HG02973 (cell line): ENCODE measurements at regions not wholly inside any gene's neighbourhood (a gene's known extent, or its start where the extent isn't known, plus 50 kb on each side); places are given as distances from the start of the nearest gene placed in this dataset.

Source experiments
- ATAC-seq: cut with Tn5 transposase; IDR thresholded peaks from one replicate; pipeline ENCODE4 v1.9.1; 2021; ENCODE audit warnings: moderate library complexity; ENCODE audit not compliant: unreplicated experiment

DNA sequence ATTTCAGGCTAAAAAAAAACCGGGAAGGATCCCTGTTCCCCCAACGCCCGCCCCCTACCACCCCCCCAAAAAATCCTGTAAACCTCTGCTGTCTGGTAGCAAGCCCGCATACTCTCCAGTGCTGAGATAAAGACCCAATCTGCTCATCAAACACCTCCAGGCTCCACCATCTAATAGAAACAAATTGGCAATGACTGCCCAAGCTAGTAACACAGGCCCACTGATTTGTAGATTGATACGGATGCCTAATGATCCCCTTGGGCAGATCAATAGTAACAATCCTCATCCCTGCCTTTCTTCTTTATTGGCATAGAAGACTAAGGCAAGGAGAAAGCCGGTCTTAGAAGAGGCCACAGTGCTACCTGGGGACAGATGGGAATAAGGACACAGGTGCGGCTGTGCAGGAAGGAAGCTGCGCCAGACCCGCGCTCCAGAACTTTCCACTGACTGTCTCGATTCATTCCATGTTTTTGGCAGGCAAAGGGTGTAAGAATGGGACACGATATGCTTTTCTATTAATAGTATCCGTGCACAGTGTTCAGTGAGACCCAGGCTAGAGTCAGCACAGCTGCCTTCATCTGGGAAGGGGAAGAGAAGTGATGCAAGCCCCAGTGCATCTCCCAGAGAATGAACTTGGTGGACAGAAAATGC is 407.6 kb upstream of the PSMD7 start:
- no peak for ATAC-seq

DNA sequence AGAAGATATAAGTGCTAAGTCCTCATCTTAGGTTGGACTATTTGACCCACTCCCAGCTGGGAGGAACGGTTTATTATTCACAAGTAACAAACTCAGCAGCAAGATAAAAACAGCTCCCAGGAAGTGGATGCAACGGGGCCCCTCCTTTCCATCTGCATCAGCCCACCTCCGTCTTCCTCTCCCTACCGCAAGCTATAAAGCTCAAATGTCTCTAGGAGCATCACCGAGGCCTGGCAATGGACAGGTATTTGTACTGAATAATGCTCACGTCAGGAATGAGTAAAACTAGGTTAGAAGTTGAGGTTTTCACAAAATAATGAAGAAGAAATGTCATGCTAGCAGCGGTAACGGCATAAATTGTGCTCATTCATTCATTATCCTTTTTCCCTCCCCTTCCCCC is 408.7 kb upstream of the PSMD7 start:
- ATAC-seq: no peak

DNA sequence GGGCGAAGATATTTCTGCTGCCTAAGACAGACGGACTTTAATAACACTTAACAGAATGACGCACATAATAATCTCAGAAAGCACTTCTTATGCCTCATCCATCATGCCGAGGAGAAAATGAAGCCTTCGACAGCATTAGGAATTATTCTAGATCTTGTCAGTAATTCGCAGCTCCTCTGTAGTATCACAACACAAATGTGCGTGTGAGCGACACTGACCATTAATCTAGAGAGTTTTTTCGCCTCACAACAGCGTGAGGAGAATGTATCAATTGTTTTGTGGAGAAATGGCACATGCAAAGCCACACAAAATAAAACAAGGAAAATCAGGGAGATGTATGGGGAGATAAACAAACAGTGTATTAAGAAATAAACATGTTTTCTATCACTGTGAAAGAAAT is 410.2 kb upstream of the PSMD7 start:
- ATAC-seq: no peak

DNA sequence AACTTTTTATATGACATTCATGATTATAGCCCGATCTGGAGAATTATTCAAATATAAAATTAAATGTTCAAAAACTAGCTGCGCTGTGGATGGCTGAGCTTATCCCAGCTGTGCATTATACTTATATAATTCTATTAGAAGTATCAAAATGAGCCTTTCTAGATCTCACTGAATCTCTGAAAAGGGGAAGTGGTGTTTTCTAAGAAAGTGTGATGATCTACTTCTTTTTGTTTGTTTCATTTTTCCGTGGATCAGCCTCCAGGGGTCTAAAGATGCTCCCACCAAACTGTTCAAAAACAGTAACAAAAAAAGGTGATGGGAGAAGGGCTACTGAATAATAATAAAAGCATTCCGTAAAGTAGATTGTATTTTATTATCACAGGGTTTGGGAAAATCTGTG is 411.3 kb upstream of the PSMD7 start:
- ATAC-seq: no peak

DNA sequence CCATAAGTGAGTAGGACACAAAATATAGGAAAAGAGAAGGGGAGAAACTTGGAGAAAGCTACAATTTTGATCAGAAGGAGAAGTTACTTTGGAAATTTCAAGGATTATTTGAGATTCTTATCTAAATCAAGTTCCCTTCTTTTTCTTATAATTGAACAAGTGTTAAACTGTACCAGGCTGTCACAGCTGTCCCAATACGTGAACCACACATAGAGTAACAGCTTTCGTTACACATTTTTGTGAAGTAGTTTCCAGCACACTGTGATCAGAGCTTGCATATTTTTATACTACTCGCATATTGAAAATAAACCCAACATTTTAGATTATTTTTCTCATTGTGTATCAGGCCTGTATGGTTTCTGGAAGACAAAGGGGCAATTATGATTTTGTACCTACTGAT is 412.8 kb upstream of the PSMD7 start:
- no peak for ATAC-seq

DNA sequence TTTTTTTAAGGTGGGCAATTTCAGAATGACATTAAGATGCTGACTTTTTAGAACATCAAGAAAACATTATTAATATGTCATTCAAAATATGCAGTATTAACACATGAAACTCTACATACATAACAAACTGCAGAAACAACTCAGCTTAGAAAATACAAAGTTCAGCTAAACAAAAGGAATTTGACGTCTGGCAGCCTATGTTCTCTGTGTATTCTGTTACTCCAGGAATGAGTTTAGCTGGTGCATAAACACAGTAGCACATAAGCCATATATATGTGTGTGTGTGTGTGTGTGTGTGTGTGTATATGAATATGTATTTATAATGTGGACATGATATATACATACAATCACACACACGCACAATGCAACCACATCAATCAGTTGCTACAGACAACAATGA is 413.5 kb upstream of the PSMD7 start:
- no peak for ATAC-seq

DNA sequence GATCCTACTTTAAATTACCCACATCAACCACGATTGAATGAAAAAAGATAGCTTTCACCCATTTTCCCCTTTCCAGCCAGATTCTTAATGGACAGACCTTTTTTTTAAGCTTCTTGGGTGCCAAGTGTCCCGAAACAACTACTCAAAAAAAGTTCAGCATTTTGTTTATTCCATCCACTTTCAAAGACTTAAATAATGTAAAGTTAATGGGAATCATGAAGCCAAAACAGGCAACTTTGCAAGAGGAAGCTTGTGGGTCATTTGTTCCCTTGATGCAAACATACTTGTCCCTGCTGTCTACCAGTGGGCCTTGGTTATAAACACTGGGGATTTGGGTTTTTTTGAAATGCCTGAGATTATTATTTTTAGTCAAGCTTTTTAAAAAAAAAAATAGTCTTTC is 414.0 kb upstream of the PSMD7 start:
- ATAC-seq: no peak

DNA sequence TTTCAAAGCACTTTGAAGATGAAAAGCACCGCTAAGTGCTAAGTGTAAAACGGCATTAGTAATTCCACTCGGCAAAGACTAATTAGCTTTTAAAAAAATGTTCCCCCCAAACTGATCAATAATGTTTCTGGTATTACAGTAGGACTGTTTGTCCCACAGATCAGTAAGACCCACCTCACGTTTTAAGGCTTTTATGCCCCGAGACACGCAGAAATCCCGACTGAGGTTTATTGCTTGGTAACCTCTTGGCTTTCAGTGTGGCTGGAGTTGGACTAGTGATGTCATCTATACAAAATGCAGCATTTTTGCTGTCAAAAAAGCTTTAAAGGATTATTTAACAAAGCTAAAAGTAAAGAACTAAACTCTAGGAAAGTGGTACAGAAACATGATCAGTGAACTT is 414.6 kb upstream of the PSMD7 start:
- ATAC-seq: no peak

DNA sequence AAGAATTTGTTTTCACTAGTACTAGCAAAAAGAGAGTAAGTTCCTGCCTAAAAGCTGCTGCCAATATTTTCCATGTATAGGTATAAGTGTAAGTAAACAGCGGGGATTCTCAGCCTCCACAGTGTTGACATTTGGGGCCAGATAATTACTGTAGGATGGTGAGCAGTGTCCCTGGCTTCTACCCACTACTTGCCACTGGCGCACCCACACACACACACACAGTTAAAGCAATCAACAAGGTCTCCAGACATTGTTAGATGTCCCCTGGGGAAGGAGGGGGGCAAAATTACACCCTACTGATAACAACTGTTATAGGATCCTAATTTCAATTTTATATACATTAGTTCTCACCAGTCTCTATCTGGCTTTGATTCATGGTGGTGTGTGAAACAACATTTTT is 417.0 kb upstream of the PSMD7 start:
- no peak for ATAC-seq

DNA sequence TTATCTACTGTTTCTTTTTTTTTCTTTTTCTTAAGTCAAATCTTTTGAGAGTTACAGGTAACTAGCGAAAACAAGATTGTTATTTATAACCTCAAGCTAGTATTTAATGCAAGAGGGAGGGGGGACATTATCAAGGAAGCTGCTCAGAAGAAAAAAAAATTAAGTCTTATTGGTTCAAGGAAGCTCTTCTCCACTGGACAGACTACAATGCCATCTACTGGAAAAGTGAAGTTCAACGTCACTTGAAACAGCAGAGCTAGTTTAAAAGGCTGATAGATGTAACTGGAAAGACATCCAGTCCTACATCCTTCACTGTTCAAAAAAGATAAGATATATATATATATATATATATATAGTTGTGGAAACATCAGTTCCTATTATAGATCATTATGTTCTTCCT is 418.0 kb upstream of the PSMD7 start:
- no peak for ATAC-seq

DNA sequence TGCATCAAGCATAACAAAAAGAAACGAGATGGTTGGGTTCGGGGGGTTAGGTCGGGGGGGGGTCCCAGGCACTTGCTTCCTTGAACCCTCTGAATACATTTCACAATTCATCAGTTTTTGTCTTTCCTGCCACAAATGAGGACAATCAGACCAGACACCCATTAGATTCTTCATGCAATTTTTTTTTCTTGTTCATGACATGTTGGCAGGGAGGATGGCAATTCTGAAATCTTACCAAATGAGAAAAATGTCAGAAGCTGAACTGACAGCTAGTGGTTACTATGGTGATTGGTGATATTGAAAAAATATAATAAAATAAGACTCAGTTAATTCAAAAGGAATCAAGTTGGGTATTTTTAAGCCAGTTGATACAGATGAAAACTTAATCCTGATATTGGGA is 419.5 kb upstream of the PSMD7 start:
- no peak for ATAC-seq

DNA sequence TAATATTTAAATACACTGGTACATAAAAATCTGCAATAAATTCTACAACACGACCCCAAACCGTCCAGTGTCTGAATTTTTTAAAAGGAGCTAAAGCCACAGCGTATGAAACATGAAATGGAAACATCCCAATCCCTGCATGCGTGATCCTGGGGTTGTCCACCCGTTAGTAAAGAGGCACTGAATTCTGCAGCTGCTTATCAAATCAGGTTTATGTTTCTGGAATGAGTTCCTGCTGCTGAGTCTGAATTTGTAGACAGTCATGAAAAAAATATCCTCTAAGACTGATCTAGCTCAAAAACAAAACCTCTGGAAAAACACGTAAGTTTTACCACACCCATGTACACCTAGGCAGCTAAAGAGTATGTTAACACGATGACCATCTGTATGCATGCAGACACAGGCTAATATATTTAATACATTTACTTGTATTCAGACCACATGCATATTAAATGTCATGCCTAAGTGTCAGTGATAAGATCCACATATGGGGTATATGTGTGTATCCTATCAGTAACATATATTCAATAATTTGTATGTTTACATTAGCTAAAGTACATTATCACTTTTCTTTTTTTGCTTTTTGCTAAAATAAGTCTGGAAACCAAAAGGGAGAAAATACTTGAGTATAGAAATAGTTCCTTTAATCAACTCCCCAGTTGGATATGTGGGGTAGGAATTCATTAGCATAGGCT is 420.5 kb upstream of the PSMD7 start:
- ATAC-seq: no peak

DNA sequence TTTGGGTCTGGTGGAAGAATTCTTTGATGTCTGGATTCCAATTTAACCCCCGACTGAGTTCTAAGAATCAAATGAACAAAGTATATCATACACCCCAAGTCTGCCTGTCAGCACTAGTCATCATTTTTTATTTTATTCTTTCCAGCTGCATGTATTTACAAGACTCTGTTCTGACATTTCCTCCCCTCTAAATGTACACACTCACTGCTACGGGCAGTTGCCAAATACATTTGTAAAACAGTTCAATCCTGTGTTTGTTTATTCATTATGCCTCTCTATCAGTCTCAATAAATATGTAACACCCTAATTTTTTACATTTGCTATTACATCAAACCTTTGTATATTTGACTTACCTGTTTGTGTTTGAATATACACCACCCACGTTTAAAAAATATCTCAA is 422.3 kb upstream of the PSMD7 start:
- ATAC-seq: no peak

DNA sequence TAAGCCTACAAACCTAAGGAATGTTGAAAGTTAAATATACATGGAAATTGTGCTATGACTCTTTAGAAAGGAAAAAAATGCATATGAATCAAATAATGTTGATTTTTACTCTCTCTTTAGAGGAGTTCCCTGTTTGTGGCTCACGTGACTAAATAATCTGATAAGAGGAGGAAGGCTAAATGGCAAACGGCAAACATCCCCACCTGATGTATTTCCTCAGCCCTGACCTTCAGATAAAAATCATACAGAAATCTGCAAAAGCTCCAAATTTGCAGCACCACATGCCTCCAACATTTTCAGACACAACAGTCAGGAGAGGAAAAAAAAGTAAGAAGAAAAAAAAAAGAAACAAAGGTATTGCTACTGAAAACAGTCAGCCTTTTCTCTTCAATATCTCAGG is 423.0 kb upstream of the PSMD7 start:
- no peak for ATAC-seq

DNA sequence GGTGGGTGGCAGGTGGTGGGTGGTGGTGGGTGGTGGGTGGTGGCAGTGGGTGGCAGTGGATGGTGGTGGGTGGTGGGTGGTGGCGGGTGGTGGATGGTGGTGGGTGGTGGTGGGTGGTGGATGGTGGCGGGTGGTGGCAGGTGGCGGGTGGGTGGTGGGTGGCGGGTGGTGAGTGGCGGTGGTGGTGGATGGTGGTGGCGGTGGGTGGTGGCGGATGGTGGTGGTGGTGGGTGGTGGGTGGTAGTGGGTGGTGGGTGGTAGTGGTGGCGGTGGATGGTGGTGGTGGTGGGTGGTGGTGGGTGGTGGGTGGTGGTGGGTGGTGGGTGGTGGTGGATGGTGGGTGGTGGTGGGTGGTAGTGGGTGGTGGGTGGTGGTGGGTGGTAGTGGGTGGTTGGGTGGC is 423.8 kb upstream of the PSMD7 start:
- no peak for ATAC-seq

DNA sequence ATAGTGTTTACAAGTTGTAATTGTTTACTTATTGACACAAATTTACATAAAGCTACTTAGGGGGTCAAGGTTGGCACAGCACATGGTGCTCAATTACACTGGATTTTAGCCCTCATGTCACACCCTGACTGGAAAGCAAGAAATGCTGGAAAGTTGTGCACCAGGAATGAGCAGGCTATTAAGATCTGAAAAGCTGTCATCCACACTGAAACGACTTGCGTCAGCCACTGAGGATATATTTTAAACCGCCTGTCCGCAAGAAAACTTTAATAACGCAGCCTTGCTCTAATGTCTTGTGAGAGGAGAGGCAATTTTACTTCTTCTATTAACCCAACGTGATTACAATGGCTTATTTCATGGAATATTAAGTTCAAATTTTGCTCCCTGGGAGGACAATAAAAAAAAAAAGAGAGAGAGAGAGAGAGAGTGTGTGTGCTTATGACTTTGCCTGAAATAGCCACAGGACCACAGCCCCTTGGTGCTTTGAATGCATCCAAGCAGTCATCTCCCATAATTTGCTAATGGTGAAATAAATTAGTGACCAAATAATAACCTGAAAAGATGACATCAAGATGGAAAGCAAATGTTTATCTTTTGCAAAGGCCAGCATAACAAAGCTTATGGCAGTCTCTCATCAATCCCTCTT is 425.4 kb upstream of the PSMD7 start:
- no peak for ATAC-seq

DNA sequence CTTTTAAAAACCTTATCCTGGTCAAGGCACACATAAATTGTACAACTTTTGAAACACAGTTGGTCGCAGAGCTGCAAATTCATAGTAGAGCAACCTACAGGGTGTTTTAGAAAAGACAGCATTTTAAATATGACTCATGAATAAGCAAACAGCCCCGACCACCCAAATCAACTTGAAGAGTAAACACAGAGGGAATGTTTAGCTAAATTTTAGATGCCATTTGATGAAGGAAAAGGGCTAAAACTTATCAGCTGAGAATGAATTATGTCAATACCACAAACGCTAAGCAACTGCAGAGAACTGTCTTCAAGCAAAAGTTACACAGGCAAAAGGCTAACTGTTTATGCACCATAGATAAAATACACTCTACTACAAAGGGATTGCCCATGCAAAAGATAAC is 427.5 kb upstream of the PSMD7 start:
- ATAC-seq: no peak

DNA sequence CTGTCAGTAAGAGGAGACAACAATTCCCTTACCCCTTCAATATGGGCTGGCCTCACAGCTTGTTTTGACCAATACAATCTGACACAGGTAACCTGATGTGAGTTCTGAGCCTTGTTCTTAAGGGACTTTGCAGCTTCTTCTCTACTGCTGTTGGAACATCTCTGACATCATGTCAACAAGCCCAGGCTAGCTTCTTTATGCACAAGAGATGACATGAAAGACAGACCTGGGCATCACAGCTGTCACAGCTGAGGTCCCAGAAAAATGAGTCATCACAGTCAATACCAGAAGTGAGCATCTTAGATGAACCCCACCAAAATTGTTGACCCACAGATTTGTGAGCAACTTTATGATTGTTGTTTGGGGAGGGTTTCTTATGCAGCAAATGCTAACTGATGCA is 431.7 kb upstream of the PSMD7 start:
- ATAC-seq: no peak

DNA sequence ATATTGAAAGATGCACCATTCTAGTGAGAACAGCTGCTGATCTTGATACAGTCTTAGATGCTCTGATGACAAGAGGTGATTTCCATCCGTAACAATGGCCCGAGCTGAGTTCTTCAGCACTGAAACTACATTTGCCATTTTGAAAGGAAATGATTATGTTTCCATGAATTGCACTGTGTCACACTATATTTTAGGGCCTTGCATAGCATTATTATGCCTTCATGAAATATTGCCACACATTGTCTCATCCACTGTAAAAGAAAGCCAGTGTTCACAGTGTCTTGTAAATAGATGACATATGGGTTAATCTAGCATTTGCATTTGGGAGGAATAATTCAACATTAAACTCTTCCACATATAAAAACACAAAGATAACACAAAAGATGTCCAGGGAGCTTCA is 438.3 kb upstream of the PSMD7 start:
- ATAC-seq: no peak

DNA sequence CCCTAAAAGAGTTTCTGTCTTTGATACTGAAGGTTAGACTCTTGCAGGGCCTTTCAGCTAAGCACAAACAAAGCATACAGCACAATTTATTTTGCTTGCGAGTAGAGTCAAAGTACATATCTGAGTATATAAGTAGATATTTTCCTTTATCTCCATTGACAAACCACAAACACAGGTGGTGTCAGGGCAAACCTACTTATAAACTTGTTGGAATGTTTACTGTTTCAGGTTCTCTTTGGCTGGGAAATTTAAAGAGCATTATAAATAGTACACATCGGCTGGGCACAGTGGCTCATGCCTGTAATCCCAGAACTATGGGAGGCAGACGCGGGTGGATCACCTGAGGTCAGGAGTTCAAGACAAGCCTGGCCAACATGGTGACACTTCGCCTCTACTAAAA is 442.6 kb upstream of the PSMD7 start:
- no peak for ATAC-seq

DNA sequence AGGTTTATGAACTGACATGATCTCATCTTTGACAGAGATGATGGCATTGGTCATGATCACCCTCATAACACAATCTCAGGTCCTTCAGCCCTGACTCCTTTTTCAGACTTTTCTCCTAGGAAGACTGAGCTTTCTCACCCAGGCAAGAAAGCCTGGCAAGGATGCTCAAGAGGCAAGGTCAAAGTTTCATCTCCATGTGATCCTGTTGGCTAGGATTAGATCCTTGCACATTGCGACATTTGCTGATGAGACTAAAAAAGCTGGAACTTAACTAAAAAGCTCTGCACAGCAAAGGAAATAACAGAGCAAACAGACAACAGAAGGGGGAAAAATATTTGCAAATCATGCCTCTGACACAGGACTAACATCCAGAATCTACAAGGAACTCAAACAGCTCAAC is 444.1 kb upstream of the PSMD7 start:
- ATAC-seq: no peak

DNA sequence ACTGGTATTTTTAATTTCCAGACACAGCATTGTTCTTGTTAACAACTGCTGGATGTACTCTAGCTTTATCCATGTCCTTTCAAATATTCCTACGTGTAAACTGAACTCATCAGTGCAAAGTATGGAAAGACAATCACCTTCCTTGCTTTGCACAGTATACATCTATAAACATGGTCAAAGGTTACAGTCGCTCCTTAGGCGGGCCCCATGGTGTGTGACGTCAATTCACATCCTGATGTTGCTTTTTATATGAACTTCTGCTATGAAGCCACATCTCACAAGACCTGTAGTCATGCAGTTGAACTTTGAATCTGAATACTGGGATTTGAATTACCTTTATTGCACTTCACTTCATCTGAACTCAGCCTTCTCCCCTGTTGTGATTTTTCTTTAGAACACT is 447.6 kb upstream of the PSMD7 start:
- ATAC-seq: no peak

DNA sequence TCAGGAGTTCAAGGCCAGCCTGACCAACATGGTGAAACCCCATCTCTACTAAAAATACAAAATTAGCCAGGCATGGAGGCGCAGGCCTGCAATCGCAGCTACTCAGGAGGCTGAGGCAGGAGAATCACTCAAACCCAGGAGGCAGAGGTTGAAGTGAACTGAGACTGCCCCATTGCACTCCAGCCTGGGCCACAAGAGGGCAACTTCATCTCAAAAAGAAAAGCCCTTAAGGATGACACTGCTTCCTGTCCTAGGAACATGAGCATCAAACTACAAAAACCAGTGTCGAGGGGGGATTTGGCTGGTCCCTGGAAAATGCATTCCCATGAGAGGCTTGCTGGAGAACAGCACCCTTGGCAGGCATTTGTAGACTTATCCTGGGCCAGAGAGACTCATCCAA is 449.5 kb upstream of the PSMD7 start:
- no peak for ATAC-seq
